ENCODE measurements at regions not wholly inside any gene's neighbourhood (a gene's known extent, or its start where the extent isn't known, plus 50 kb on each side); places are given as distances from the start of the nearest gene placed in this dataset.

DNA sequence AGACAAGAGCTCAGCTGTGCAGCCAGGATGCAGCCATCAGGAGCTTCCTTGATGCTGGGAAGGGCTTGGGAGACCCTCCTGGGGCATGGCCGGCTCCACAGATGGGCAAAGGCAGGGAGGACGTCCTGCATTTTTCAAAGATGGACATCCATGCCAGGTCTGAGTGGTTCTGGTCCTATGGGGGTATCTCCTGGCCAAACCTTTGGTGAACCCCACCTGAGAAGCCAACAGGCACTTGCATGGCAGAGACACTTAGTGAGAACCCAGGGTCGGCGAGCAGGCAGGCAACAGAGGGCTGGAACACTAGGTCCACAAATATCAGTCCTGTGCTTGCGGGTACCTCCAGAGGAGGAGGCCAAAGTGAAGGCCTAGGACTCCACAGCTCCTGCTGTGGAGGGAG lies 70.0 kb downstream of the KCTD15 start:
- Histone ChIP-seq H3K4me2 (ENCODE audit: insufficient read depth, insufficient read length, low read length) (no peak overlapping the region), H2BK120ac (ENCODE audit: low read depth, low read length, poor library complexity, severe bottlenecking) (no peak overlapping the region), H2BK20ac (ENCODE audit: low read depth, low read length, poor library complexity, severe bottlenecking) (no peak overlapping the region), H3K4me1 (ENCODE audit: insufficient read depth, low read length) (no peaks in the 10 kb centered on the region), H3K79me2 (ENCODE audit: insufficient read depth, low read length) (no peaks in the 10 kb centered on the region), H2AFZ (ENCODE audit: low read length) (no peak overlapping the region), H4K20me1 (ENCODE audit: control insufficient read depth, insufficient read depth, insufficient read length) (no peaks in the 10 kb centered on the region), H3K18ac (ENCODE audit: insufficient read length, low read depth, low read length) (no peak overlapping the region), H3K79me1 (ENCODE audit: insufficient read depth, low read depth, low read length, poor library complexity, severe bottlenecking) (no peaks in the 10 kb centered on the region), H4K91ac (ENCODE audit: insufficient read length, low read depth, low read length) (no peak overlapping the region), H2AK5ac (ENCODE audit: insufficient read length, low read length) (no peak overlapping the region), H2BK12ac (ENCODE audit: insufficient read length, low read depth, low read length) (no peak overlapping the region), H3K14ac (ENCODE audit: insufficient read depth, low read length) (no peak overlapping the region), H3K23ac (ENCODE audit: insufficient read length, low read depth, low read length) (no peak overlapping the region), H4K5ac (ENCODE audit: insufficient read length, low read depth, low read length) (no peak overlapping the region), H3K9me3 (ENCODE audit: control insufficient read depth, low read depth, low read length) (no peaks in the 10 kb centered on the region), H3K27me3 (ENCODE audit: insufficient read depth, low read length) (no peaks in the 10 kb centered on the region), H2BK5ac (ENCODE audit: insufficient read length, low read length) (no peak overlapping the region), H3K9ac (ENCODE audit: extremely low read depth, insufficient read length, low read length) (no peak overlapping the region), H3K56ac (ENCODE audit: insufficient read length, low read depth, low read length) (no peak overlapping the region), H3K23me2 (ENCODE audit: insufficient read length, low read depth, low read length, poor library complexity, severe bottlenecking) (peaks cover 3% of the 10 kb centered on the region), H4K8ac (replicated peaks; ENCODE audit: insufficient read length, low read depth, low read length) (no peak overlapping the region), H3K4ac (ENCODE audit: low read depth, low read length) (no peak overlapping the region), H2BK15ac (ENCODE audit: low read depth, low read length) (no peak overlapping the region), H3T11ph (ENCODE audit: low read length) (no peak overlapping the region), H3K27ac (ENCODE audit: insufficient read length, low read depth, low read length) (no peak overlapping the region)
- Mint-ChIP-seq H3K27ac (no peak overlapping the region), H3K4me1 (peaks cover 13 to 16% of the 10 kb centered on the region in 2 experiments), H3K27me3 (ENCODE audit: low read depth) (peaks cover 2% of the 10 kb centered on the region), H3K36me3 (ENCODE audit: insufficient read depth in 1 of 3, low read depth in 3 of 3) (no peaks in the 10 kb centered on the region), H3K4me3 (no peak overlapping the region), H3K9me3 (no peaks in the 10 kb centered on the region; a peak in 1 of 5 replicates)
- no CpG with 5 or more reads among the region's 5 CpGs for WGBS (ENCODE audit: extremely low coverage, insufficient read length, low lambda C conversion rate)
- DNase-seq: no peak
- TF ChIP-seq, protein P1, sequence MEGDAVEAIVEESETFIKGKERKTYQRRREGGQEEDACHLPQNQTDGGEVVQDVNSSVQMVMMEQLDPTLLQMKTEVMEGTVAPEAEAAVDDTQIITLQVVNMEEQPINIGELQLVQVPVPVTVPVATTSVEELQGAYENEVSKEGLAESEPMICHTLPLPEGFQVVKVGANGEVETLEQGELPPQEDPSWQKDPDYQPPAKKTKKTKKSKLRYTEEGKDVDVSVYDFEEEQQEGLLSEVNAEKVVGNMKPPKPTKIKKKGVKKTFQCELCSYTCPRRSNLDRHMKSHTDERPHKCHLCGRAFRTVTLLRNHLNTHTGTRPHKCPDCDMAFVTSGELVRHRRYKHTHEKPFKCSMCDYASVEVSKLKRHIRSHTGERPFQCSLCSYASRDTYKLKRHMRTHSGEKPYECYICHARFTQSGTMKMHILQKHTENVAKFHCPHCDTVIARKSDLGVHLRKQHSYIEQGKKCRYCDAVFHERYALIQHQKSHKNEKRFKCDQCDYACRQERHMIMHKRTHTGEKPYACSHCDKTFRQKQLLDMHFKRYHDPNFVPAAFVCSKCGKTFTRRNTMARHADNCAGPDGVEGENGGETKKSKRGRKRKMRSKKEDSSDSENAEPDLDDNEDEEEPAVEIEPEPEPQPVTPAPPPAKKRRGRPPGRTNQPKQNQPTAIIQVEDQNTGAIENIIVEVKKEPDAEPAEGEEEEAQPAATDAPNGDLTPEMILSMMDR (conservative IDR thresholded peaks at IDR 0.05): no peak

Measured in H9 (cell line).